Endothelial cell of umbilical vein (primary cell): ENCODE measurements at regions not wholly inside any gene's neighbourhood (a gene's known extent, or its start where the extent isn't known, plus 50 kb on each side); places are given as distances from the start of the nearest gene placed in this dataset.

Source experiments
- BruUV-seq: library from RNA; stranded (reverse); fragments of 400-500 nt; replicated peaks from 2 replicates; lab custom pipeline; 2021; lab: Mats Ljungman, UMichigan
- CTCF ChIA-PET: fragments of 300-600, 350-600 bp; sonication (Branson Sonifier 250); formaldehyde crosslinking; loops from one replicate; lab custom pipeline; 2021; ENCODE audit warnings: antibody characterized with exemption, inconsistent platforms; lab: Charles Lee
- POLR2A ChIA-PET: fragments of 300-600, 350-600 bp; sonication (Branson Sonifier 250); formaldehyde crosslinking; loops from one replicate; lab custom pipeline; 2021; ENCODE audit warnings: antibody characterized with exemption, inconsistent platforms; lab: Charles Lee
- DNase-seq: peaks from one replicate; pipeline ENCODE4 v3.0.0-alpha.2; 2011; ENCODE audit warnings: low read depth, low spot score
- FAIRE-seq: peaks from 2 replicates; lab custom pipeline; 2011; peaks lifted over from hg19 to GRCh38; lab: Jason Lieb, UNC
- H2AFZ ChIP-seq: 2 replicates; pipeline ENCODE4 v1.6.0; 2012; ENCODE audit warnings: low read depth, low read length, control low read depth, inconsistent platforms
- H3K27ac ChIP-seq: 2 replicates; pipeline ENCODE4 v1.5.1; 2011; ENCODE audit warnings: low read depth, mild to moderate bottlenecking, control low read depth, low read length, moderate library complexity; ENCODE audit not compliant: insufficient read depth
- H3K27me3 ChIP-seq, 2 experiments: 2 replicates each; pipeline versions ENCODE4 v1.6.0 to v1.6.1; 2011; ENCODE audit warnings: low read length in 2 of 2, mixed read lengths in 1 of 2; ENCODE audit not compliant: control insufficient read depth in 2 of 2, insufficient read depth in 2 of 2
- H3K36me3 ChIP-seq, 2 experiments: 2 replicates in 1 of 2; 3 replicates in 1 of 2; pipeline ENCODE4 v1.5.1; 2011; ENCODE audit warnings: low read length in 2 of 2, mild to moderate bottlenecking in 1 of 2, moderate library complexity in 1 of 2; ENCODE audit not compliant: control insufficient read depth in 2 of 2, insufficient read depth in 2 of 2; ENCODE audit errors: extremely low read depth in 1 of 2
- H3K4me1 ChIP-seq: 3 replicates; pipeline ENCODE4 v1.5.1; 2011; ENCODE audit warnings: mild to moderate bottlenecking, low read length; ENCODE audit not compliant: control insufficient read depth, insufficient read depth; ENCODE audit errors: extremely low read depth
- H3K4me2 ChIP-seq: 2 replicates; pipeline ENCODE4 v1.6.1; 2011; ENCODE audit warnings: low read length, control low read depth, mixed read lengths; ENCODE audit not compliant: insufficient read depth
- H3K4me3 ChIP-seq, 3 experiments: fragments of 200-600 bp in 1 of 3; sonication (generic), shearing (Covaris generic) in 1 of 3; replicated peaks in 1 of 3; 2 replicates each; pipeline ENCODE4 v1.5.1; 2011 to 2016; ENCODE audit warnings: control low read depth in 3 of 3, low read length in 3 of 3, mild to moderate bottlenecking in 2 of 3, inconsistent platforms in 1 of 3, low read depth in 1 of 3, moderate library complexity in 1 of 3; ENCODE audit not compliant: insufficient read depth in 1 of 3
- H3K79me2 ChIP-seq: 2 replicates; pipeline ENCODE4 v1.6.0; 2012; ENCODE audit warnings: low read length, inconsistent platforms; ENCODE audit not compliant: control insufficient read depth, insufficient read depth
- H3K9ac ChIP-seq: replicated peaks from 2 replicates; pipeline ENCODE3; 2011; ENCODE audit warnings: low read length, control low read depth; ENCODE audit not compliant: insufficient read depth; ENCODE audit errors: extremely low read depth
- H3K9me1 ChIP-seq: replicated peaks from 3 replicates; pipeline ENCODE4 v1.6.0; 2011; ENCODE audit warnings: mild to moderate bottlenecking, low read length; ENCODE audit not compliant: control insufficient read depth, insufficient read depth; ENCODE audit errors: extremely low read depth
- H3K9me3 ChIP-seq: replicated peaks from 2 replicates; pipeline ENCODE4 v1.5.1; 2012; ENCODE audit warnings: low read length, inconsistent platforms; ENCODE audit not compliant: control insufficient read depth, insufficient read depth
- H4K20me1 ChIP-seq: replicated peaks from 2 replicates; pipeline ENCODE3; 2011; ENCODE audit warnings: mild to moderate bottlenecking, low read length; ENCODE audit not compliant: control insufficient read depth, insufficient read depth; ENCODE audit errors: extremely low read depth
- CTCF ChIP-seq, 2 donors: IDR thresholded peaks; 1 replicate in 1 of 2; 2 replicates in 1 of 2; pipeline ENCODE4 v1.5.1; 2011; ENCODE audit warnings: low read length in 2 of 2, mild to moderate bottlenecking in 2 of 2, moderate library complexity in 2 of 2, control low read depth in 1 of 2, inconsistent platforms in 1 of 2, low read depth in 1 of 2; ENCODE audit not compliant: insufficient read depth in 1 of 2; ENCODE audit errors: extremely low read depth in 1 of 2
- EZH2 ChIP-seq: IDR thresholded peaks from 2 replicates; pipeline ENCODE4 v1.6.1; 2012; ENCODE audit warnings: borderline replicate concordance, low read depth, mild to moderate bottlenecking, moderate library complexity, low read length, inconsistent platforms; ENCODE audit not compliant: severe bottlenecking
- FOS ChIP-seq: IDR thresholded peaks from 2 replicates; pipeline ENCODE4 v1.6.1; 2011; ENCODE audit warnings: mild to moderate bottlenecking, low read length, moderate library complexity, borderline replicate concordance; ENCODE audit not compliant: insufficient read depth
- GATA2 ChIP-seq: IDR thresholded peaks from 2 replicates; pipeline ENCODE4 v1.7.0; 2011; ENCODE audit warnings: low read depth, mild to moderate bottlenecking, moderate library complexity, mixed read lengths, low read length; ENCODE audit not compliant: insufficient read length, insufficient read depth
- JUN ChIP-seq: IDR thresholded peaks from 2 replicates; pipeline ENCODE4 v1.6.1; 2011; ENCODE audit warnings: borderline replicate concordance, low read depth; ENCODE audit not compliant: insufficient read length, insufficient read depth
- MAX ChIP-seq: IDR thresholded peaks from 2 replicates; pipeline ENCODE4 v1.6.1; 2011; ENCODE audit not compliant: insufficient read depth, insufficient read length
- MYC ChIP-seq: IDR thresholded peaks from one replicate; pipeline ENCODE4 v1.6.1; 2011; ENCODE audit warnings: mild to moderate bottlenecking, low read depth, low read length
- POLR2A ChIP-seq: IDR thresholded peaks from 2 replicates; pipeline ENCODE4 v1.6.1; 2012; ENCODE audit warnings: low read depth, mild to moderate bottlenecking, control low read depth, low read length
- POLR2AphosphoS5 ChIP-seq: IDR thresholded peaks from 2 replicates; pipeline ENCODE4 v1.6.1; 2012; ENCODE audit warnings: low read depth, mild to moderate bottlenecking, control low read depth, low read length, moderate library complexity; ENCODE audit not compliant: insufficient read depth
- dilution Hi-C: fragments of 300-500 bp; cut with MboI; formaldehyde crosslinking; loops from one replicate; pipeline ENCODE4 v1.15.0; 2019; ENCODE audit warnings: low sequenced_read_pairs; ENCODE audit not compliant: extremely low pct_ligation_motif_present
- intact Hi-C: fragments of 100-400 bp; cut with micrococcal nuclease; formaldehyde crosslinking; loops from one replicate; pipeline ENCODE4 v1.10.0; 2022

- H3K4me1 ChIP-seq: no peaks in the 10 kb centered on the region
- H3K4me3 ChIP-seq: no peak overlapping the region
- no peaks in the 10 kb centered on the region for H3K9me1 ChIP-seq
- no peaks in the 10 kb centered on the region for H4K20me1 ChIP-seq
- H3K36me3 ChIP-seq: no peaks in the 10 kb centered on the region
- H3K4me2 ChIP-seq: no peak overlapping the region
- DNase-seq: no peak
- no peak for FAIRE-seq
- dilution Hi-C loops (no loop called here), intact Hi-C loops (no loop called here)
- H3K79me2 ChIP-seq: no peaks in the 10 kb centered on the region
- CTCF ChIA-PET: interaction anchor here (1.1 kb wide), 1 partner anchor 15 kb away, joined by 3 read pairs; no protein-coding TSS in a partner anchor
- no TSS peak for BruUV-seq
- H3K9me3 ChIP-seq: peaks cover 2% of the 10 kb centered on the region
- no peaks in the 10 kb centered on the region for H3K27me3 ChIP-seq
- no peak overlapping the region for H3K27ac ChIP-seq
- H2AFZ ChIP-seq: no peak overlapping the region
- TF ChIP-seq MYC (no peak), POLR2A (no peak), CTCF (IDR thresholded peaks at IDR 0.05; ENCODE audit: extremely low read depth in 1 of 2, insufficient read depth in 1 of 2, low read depth in 1 of 2, low read length in 2 of 2) (no peak), EZH2 (no peak), GATA2 (no peak), POLR2AphosphoS5 (no peak), MAX (no peak), JUN (no peak), FOS (no peak)
- H3K9ac ChIP-seq: no peak overlapping the region
- POLR2A ChIA-PET: no interaction called here
These were observed 218.4 kb upstream of the GGTLC1 start for GRCh38 chr20:24206995-24207394.
